ENCODE measurements at regions not wholly inside any gene's neighbourhood (a gene's known extent, or its start where the extent isn't known, plus 50 kb on each side); places are given as distances from the start of the nearest gene placed in this dataset.

- TF ChIP-seq, protein P1, sequence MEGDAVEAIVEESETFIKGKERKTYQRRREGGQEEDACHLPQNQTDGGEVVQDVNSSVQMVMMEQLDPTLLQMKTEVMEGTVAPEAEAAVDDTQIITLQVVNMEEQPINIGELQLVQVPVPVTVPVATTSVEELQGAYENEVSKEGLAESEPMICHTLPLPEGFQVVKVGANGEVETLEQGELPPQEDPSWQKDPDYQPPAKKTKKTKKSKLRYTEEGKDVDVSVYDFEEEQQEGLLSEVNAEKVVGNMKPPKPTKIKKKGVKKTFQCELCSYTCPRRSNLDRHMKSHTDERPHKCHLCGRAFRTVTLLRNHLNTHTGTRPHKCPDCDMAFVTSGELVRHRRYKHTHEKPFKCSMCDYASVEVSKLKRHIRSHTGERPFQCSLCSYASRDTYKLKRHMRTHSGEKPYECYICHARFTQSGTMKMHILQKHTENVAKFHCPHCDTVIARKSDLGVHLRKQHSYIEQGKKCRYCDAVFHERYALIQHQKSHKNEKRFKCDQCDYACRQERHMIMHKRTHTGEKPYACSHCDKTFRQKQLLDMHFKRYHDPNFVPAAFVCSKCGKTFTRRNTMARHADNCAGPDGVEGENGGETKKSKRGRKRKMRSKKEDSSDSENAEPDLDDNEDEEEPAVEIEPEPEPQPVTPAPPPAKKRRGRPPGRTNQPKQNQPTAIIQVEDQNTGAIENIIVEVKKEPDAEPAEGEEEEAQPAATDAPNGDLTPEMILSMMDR (IDR thresholded peaks at IDR 0.05), result no peak
- TF ChIP-seq POLR2A (IDR thresholded peaks at IDR 0.05), result no peak
- no peaks in the 10 kb centered on the region for H3K36me3 ChIP-seq
- H3K4me3 ChIP-seq, result no peak overlapping the region
- no peak for ATAC-seq
- no peak overlapping the region for H3K27ac ChIP-seq
- H3K4me1 ChIP-seq, result no peaks in the 10 kb centered on the region
- DNase-seq, result no peak
- H3K27me3 ChIP-seq, result peaks cover 0 to 11% (median 0%) of the 10 kb centered on the region in 9 donors
- WGBS, 4 donors, result 74 to 77% (median 75%) methylated on average over 8 of the region's 8 CpGs
- intact Hi-C loops (cut with DNase I), result no loop called here
- H3K9me3 ChIP-seq, result no peaks in the 10 kb centered on the region
Observed at GRCh38 chr12:128052331-128052730, 214.6 kb upstream of the TMEM132C start.

DNA sequence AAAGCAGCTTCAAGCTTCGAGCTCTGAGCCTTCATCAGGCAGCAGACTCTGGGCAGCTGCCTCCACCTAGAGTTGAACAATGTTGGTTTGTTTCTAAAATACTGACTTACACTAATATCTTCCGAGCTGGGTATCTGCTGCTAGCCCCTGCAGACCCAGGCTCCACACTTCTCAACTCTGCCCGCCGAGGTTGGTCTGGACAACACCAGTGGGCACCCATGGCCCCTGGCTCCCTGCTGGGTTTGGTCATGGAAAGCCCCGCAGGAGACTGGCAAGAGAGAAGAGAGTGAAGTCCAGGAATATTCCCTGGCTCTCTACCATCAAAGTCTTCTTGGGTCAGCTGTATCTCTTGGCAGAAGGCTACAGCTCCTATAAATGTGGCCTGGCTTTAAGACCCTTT is 214.2 kb upstream of the TMEM132C start:
- TF ChIP-seq, protein P1 (IDR thresholded peaks at IDR 0.05), result no peak
- TF ChIP-seq POLR2A (IDR thresholded peaks at IDR 0.05), result no peak
- Histone ChIP-seq H3K9me3 (no peaks in the 10 kb centered on the region), H3K27ac (no peak overlapping the region), H3K27me3 (peaks cover 0 to 11% (median 0%) of the 10 kb centered on the region in 9 donors), H3K36me3 (no peaks in the 10 kb centered on the region), H3K4me3 (no peak overlapping the region), H3K4me1 (no peaks in the 10 kb centered on the region)
- intact Hi-C loops (cut with DNase I), result no loop called here
- 69 to 87% (median 79%) methylated on average over 2 to 5 of the region's 5 CpGs for WGBS, 4 donors
- ATAC-seq (no peak), DNase-seq (no peak)

GRCh38 chr12:128055567-128055966 is 211.4 kb upstream of the TMEM132C start:
- peaks cover 0 to 7% (median 0%) of the 10 kb centered on the region in 9 donors for H3K27me3 ChIP-seq
- no peaks in the 10 kb centered on the region for H3K9me3 ChIP-seq
- H3K27ac ChIP-seq, result no peak overlapping the region
- intact Hi-C loops (cut with DNase I), result no loop called here
- DNase-seq (no peak), ATAC-seq (no peak)
- H3K4me3 ChIP-seq, result no peak overlapping the region
- TF ChIP-seq, protein P1 (IDR thresholded peaks at IDR 0.05), result no peak
- no peak for TF ChIP-seq POLR2A (IDR thresholded peaks at IDR 0.05)
- H3K4me1 ChIP-seq, result no peaks in the 10 kb centered on the region
- 76 to 87% (median 76%) methylated on average over 6 of the region's 6 CpGs for WGBS, 4 donors
- H3K36me3 ChIP-seq, result no peaks in the 10 kb centered on the region

GRCh38 chr12:128056136-128056801 is 210.7 kb upstream of the TMEM132C start:
- WGBS, 4 donors, result 22 to 30% (median 23%) methylated on average over 10 of the region's 10 CpGs
- no peak for DNase-seq
- intact Hi-C loops (cut with DNase I), result no loop called here
- Histone ChIP-seq H3K4me3 (no peak overlapping the region), H3K27ac (no peak overlapping the region), H3K4me1 (no peaks in the 10 kb centered on the region), H3K9me3 (no peaks in the 10 kb centered on the region), H3K27me3 (peaks cover 0 to 7% (median 0%) of the 10 kb centered on the region in 9 donors), H3K36me3 (no peaks in the 10 kb centered on the region)
- no peak for ATAC-seq
- TF ChIP-seq, protein P1 (IDR thresholded peaks at IDR 0.05), result no peak
- no peak for TF ChIP-seq POLR2A (IDR thresholded peaks at IDR 0.05)

Measured in heart left ventricle (tissue), 16 donors.